ENCODE measurements at regions not wholly inside any gene's neighbourhood (a gene's known extent, or its start where the extent isn't known, plus 50 kb on each side); places are given as distances from the start of the nearest gene placed in this dataset.

DNA sequence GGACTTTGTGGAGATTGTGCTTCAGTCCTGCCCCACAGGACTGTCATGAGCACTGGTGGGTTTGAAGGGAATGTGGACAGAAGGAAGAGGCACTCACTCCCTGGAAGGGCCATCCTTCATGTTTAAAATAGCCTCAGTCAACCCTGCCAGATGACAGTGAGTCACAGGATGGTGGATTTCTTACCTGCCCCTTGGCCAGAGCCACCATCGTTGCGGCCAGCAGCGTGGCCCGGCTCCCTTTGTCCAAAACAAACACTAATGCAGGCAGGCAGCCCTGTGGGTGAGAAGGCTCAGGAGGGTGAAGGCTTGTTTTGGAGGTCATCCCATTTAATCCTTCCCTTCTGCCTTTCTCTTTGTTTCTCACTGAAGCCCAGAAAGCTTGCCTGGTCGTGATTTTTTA, 422.7 kb downstream of the CD83 start:
- H3K4me3 ChIP-seq (ENCODE audit: low read depth, low read length), result no peak overlapping the region
- TF ChIP-seq, protein P1, sequence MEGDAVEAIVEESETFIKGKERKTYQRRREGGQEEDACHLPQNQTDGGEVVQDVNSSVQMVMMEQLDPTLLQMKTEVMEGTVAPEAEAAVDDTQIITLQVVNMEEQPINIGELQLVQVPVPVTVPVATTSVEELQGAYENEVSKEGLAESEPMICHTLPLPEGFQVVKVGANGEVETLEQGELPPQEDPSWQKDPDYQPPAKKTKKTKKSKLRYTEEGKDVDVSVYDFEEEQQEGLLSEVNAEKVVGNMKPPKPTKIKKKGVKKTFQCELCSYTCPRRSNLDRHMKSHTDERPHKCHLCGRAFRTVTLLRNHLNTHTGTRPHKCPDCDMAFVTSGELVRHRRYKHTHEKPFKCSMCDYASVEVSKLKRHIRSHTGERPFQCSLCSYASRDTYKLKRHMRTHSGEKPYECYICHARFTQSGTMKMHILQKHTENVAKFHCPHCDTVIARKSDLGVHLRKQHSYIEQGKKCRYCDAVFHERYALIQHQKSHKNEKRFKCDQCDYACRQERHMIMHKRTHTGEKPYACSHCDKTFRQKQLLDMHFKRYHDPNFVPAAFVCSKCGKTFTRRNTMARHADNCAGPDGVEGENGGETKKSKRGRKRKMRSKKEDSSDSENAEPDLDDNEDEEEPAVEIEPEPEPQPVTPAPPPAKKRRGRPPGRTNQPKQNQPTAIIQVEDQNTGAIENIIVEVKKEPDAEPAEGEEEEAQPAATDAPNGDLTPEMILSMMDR (IDR thresholded peaks at IDR 0.05; ENCODE audit: low read depth, low read length), result no peak

DNA sequence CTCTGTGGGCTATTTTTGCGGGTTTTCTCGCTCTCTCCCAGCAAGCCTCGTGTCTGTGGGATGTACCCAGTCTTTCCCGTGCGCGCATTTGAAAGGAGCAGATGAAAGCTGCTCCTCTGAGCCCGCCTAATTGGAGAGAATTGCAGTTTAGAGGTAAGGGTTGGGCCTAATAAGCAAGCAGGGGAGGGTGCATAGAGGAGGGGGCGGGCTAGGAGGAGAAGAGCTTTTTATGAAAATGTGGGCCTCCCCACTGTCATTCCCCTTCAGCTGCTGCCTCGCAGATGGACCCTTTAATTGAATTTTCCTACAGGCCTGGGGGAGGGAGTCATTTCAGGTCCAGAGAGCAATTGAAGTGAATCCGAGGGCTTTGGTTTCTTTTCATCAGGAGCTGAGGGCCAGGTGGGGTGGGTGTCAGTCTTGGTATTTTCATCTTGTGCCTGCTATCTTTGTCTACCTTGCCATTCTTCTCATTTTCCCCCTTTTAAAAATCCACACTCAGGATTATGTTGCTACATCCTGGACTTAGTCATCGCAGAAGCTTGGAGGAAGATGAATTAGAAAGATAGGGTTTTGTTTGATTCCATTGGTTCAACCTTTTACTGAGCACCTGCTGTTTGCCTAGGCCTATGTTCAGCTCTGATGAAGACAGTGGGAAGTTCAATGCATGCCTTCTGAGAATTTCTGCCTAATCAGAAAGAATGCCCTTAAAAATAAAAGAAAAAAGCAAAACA, 423.4 kb downstream of the CD83 start:
- TF ChIP-seq, protein P1 (IDR thresholded peaks at IDR 0.05; ENCODE audit: low read depth, low read length), result no peak
- H3K4me3 ChIP-seq (ENCODE audit: low read depth, low read length), result no peak overlapping the region

DNA sequence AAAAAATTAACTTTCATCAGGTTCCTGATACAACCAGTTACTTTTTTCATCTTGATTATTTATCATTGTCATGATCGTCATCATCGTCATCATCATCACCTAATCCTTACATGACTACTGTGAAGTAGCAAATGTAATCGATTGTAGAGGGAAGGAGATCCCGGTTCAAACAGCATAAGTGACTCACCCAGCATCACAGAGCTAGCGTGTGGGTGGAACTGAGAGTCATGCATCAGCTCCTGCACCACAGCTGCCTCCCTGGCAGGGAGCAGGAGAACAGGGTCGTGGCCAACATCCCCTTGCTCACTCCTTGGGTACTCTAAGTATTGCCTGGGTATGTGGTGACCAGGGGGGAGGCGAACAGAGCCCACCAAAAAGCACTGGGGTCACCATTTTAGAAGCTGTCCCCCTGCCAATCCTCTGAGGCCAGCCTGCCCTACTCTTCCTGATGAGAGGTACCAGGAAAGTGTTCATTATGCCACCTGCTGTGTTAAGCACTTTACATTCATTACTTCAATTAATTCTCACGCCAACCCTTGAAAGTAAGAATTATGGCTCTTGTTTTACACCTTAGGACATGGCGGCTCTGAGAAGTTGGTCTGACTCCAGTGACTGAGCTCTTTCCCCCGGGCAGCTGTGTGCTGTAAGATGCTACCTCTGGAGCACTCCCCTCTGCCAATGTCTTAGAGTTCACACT, 425.2 kb downstream of the CD83 start:
- TF ChIP-seq, protein P1 (IDR thresholded peaks at IDR 0.05; ENCODE audit: low read depth, low read length), result no peak
- H3K4me3 ChIP-seq (ENCODE audit: low read depth, low read length), result no peak overlapping the region

DNA sequence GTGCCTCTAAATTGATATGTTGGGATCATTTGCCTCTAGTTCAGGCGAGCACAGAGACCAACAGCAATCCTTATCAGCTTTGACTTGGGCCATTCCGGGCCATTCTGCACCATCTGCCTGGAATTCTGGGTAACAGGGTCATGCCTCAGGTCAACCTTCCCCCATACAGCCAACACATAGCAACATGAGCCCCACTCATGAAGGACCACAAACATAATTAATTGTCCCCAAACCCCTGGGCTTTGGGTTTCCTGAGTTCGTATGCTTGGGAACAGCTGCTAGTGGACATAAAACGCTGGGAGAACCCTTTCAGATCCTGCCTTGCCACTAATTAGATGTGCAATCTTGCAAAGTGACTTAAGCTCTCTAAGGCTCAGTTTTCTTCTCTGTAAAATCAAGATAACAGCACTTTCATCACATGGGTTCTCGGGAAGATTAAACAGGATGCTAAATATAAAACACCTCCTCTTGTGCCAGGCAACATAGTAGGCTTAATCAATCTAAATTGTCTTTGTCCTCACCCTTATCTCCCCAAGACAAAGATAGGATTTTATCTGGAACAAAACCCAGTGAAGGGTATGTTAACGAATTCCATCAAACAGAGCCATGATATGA, 426.5 kb downstream of the CD83 start:
- TF ChIP-seq, protein P1 (IDR thresholded peaks at IDR 0.05; ENCODE audit: low read depth, low read length), result no peak

DNA sequence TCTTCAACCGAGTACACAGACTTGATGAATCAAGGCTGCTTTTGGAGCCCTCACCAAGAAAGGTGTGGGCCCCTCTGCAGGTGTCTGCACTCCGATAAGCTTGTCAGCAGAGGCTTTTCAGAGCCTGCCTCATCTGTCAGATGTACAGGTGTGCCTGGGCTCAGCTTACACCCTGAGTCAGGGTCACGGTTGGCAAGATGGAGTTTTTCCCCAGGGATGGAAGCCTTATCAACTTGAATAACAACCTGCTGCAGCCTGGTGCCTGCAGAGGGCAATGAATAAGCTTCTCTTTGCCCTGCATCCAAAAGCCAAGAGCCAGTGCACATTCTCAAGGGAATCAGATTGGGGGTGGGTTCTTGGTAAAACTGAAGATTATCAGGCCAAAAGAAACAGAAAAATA, 427.1 kb downstream of the CD83 start:
- TF ChIP-seq, protein P1 (IDR thresholded peaks at IDR 0.05; ENCODE audit: low read depth, low read length), result no peak
- H3K4me3 ChIP-seq (ENCODE audit: low read depth, low read length), result no peak overlapping the region

More for the DNA sequence above, 426.5 kb downstream of the CD83 start:
- H3K4me3 ChIP-seq (ENCODE audit: low read depth, low read length), result no peak overlapping the region

DNA sequence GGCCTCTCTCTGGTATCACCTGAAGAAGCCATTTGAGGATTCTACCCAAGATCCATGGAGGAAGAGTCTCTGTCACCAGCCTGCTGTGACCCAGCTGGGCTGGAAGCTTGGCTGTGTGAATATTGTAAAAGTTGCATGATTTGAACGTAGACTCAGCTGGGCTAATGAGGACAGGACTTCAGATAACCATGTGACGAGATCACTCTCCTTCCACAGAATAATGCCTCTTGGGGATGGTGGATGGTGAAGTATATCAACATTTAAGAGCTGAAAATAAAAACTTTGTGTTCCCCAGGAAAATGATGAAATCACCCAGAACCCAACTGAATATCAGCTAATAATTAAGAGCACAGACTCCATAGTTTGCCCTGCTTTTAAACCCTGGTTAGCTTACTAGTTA, 427.9 kb downstream of the CD83 start:
- TF ChIP-seq, protein P1 (IDR thresholded peaks at IDR 0.05; ENCODE audit: low read depth, low read length), result no peak
- H3K4me3 ChIP-seq (ENCODE audit: low read depth, low read length), result no peak overlapping the region

DNA sequence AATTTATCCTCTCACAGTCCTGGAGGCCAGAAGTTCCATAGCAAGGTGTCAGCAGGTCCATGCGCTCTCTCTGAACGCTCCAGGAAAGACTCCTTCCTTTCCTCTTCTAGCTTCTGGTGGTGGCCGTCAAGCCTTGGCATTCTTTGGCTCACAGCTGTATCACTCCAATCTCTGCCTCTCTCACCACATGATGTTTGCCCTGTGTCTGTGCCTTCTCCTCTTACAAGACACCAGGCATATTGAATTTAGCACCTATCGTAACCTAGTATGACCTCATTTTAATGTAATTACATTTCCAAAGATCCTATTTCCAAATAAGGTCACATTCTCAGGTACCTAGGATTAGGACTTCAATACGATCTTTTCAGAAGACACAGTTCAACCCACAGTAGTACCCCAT, 428.5 kb downstream of the CD83 start:
- H3K4me3 ChIP-seq (ENCODE audit: low read depth, low read length), result no peak overlapping the region
- TF ChIP-seq, protein P1 (IDR thresholded peaks at IDR 0.05; ENCODE audit: low read depth, low read length), result no peak

All from WI38 (cell line).